IMR-90 (cell line): ENCODE measurements at regions not wholly inside any gene's neighbourhood (a gene's known extent, or its start where the extent isn't known, plus 50 kb on each side); places are given as distances from the start of the nearest gene placed in this dataset.

Experiments used
- ATAC-seq: fragments of 200-7000 bp; cut with Tn5 transposase; 2 replicates; pipeline ENCODE4 v1.9.1; 2020; ENCODE audit warnings: low read depth, mild to moderate bottlenecking, moderate library complexity
- BruUV-seq: library from RNA; stranded (reverse); fragments of 400-500 nt; replicated peaks from 2 replicates; lab custom pipeline; 2021; lab: Mats Ljungman, UMichigan
- CTCF ChIA-PET: fragments of 300-600 bp; formaldehyde crosslinking; extraction: SDS; loops from one replicate; lab custom pipeline; 2021; ENCODE audit warnings: antibody characterized with exemption; lab: Yijun Ruan, JAX
- POLR2A ChIA-PET: fragments of 300-600 bp; sonication (Branson Sonifier 250); formaldehyde crosslinking; loops from one replicate; lab custom pipeline; 2022; ENCODE audit warnings: antibody characterized with exemption; ENCODE audit not compliant: unreplicated experiment; lab: Charles Lee
- DNase-seq: peaks from one replicate; pipeline ENCODE4 v3.0.0; 2013
- H2AFZ ChIP-seq: replicated peaks from 2 replicates; pipeline ENCODE3; 2013; ENCODE audit warnings: low read length, mild to moderate bottlenecking; ENCODE audit not compliant: poor library complexity
- H2AK5ac ChIP-seq: 2 replicates; pipeline ENCODE4 v1.6.1; 2013; ENCODE audit warnings: low read depth, low read length, inconsistent platforms
- H2AK9ac ChIP-seq: replicated peaks from 2 replicates; pipeline ENCODE3; 2013; ENCODE audit warnings: mild to moderate bottlenecking, low read depth, low read length, moderate library complexity; ENCODE audit not compliant: poor library complexity
- H2BK120ac ChIP-seq: 2 replicates; pipeline ENCODE4 v1.6.1; 2013; ENCODE audit warnings: low read depth, low read length, inconsistent platforms
- H2BK15ac ChIP-seq: 3 replicates; pipeline ENCODE4 v1.6.1; 2013; ENCODE audit warnings: low read depth, low read length, inconsistent platforms
- H2BK20ac ChIP-seq: 2 replicates; pipeline ENCODE4 v1.6.1; 2013; ENCODE audit warnings: low read depth, mild to moderate bottlenecking, inconsistent platforms, low read length, moderate library complexity
- H2BK5ac ChIP-seq: 2 replicates; pipeline ENCODE4 v1.6.1; 2013; ENCODE audit warnings: mild to moderate bottlenecking, low read depth, low read length, inconsistent platforms; ENCODE audit not compliant: poor library complexity, severe bottlenecking
- H3K14ac ChIP-seq: replicated peaks from 2 replicates; pipeline ENCODE4 v1.6.1; 2013; ENCODE audit warnings: low read depth, low read length, inconsistent platforms
- H3K18ac ChIP-seq: 2 replicates; pipeline ENCODE4 v1.6.1; 2013; ENCODE audit warnings: low read depth, low read length, control low read depth
- H3K23ac ChIP-seq: 2 replicates; pipeline ENCODE4 v1.6.1; 2013; ENCODE audit warnings: low read depth, low read length, inconsistent platforms
- H3K27ac ChIP-seq: 2 replicates; pipeline ENCODE4 v1.5.1; 2013; ENCODE audit warnings: mild to moderate bottlenecking, control low read depth, low read length; ENCODE audit not compliant: insufficient read depth
- H3K27me3 ChIP-seq: 2 replicates; pipeline ENCODE4 v1.6.1; 2013; ENCODE audit warnings: low read length; ENCODE audit not compliant: control insufficient read depth, insufficient read depth
- H3K36me3 ChIP-seq: 2 replicates; pipeline ENCODE4 v1.6.1; 2013; ENCODE audit warnings: low read length, mixed read lengths; ENCODE audit not compliant: control insufficient read depth, insufficient read depth
- H3K4ac ChIP-seq: 2 replicates; pipeline ENCODE4 v1.6.1; 2013; ENCODE audit warnings: low read depth, low read length, inconsistent platforms
- H3K4me1 ChIP-seq: 2 replicates; pipeline ENCODE4 v1.6.1; 2013; ENCODE audit warnings: low read length, mixed read lengths; ENCODE audit not compliant: control insufficient read depth, insufficient read depth
- H3K4me2 ChIP-seq: 2 replicates; pipeline ENCODE4 v1.6.1; 2013; ENCODE audit warnings: low read depth, mild to moderate bottlenecking, control low read depth, low read length, moderate library complexity
- H3K4me3 ChIP-seq: 2 replicates; pipeline ENCODE4 v1.5.1; 2013; ENCODE audit warnings: low read depth, mild to moderate bottlenecking, control low read depth, low read length, moderate library complexity; ENCODE audit not compliant: insufficient read depth
- H3K56ac ChIP-seq: 2 replicates; pipeline ENCODE4 v1.6.1; 2013; ENCODE audit warnings: low read length, inconsistent platforms; ENCODE audit not compliant: insufficient read depth; ENCODE audit errors: extremely low read depth
- H3K79me1 ChIP-seq, 2 experiments: 2 replicates each; pipeline ENCODE4 v1.6.1; 2013; ENCODE audit warnings: low read length in 2 of 2, inconsistent platforms in 1 of 2, low read depth in 1 of 2
- H3K9ac ChIP-seq: 2 replicates; pipeline ENCODE4 v1.6.1; 2013; ENCODE audit warnings: low read depth, low read length, control low read depth
- H3K9me1 ChIP-seq: 2 replicates; pipeline ENCODE4 v1.6.1; 2013; ENCODE audit warnings: low read length, inconsistent platforms; ENCODE audit not compliant: insufficient read depth
- H3K9me3 ChIP-seq: 2 replicates; pipeline ENCODE4 v1.6.1; 2013; ENCODE audit warnings: low read length; ENCODE audit not compliant: control insufficient read depth, insufficient read depth
- H4K20me1 ChIP-seq: 2 replicates; pipeline ENCODE4 v1.6.1; 2013; ENCODE audit warnings: low read length, inconsistent platforms; ENCODE audit not compliant: insufficient read depth
- H4K5ac ChIP-seq: 2 replicates; pipeline ENCODE4 v1.6.1; 2013; ENCODE audit warnings: mild to moderate bottlenecking, low read depth, low read length, control low read depth
- H4K8ac ChIP-seq, 2 experiments: 2 replicates each; pipeline ENCODE4 v1.6.1; 2013; ENCODE audit warnings: low read depth in 2 of 2, low read length in 2 of 2, control low read depth in 1 of 2, inconsistent platforms in 1 of 2
- H4K91ac ChIP-seq: 2 replicates; pipeline ENCODE4 v1.6.1; 2013; ENCODE audit warnings: low read depth, low read length, inconsistent platforms; ENCODE audit not compliant: insufficient read depth
- CEBPB ChIP-seq: IDR thresholded peaks from 2 replicates; pipeline ENCODE4 v1.6.1; 2012; ENCODE audit warnings: low read depth, low read length, improper control_type of control experiment
- FOS ChIP-seq: fragments of 150-350 bp; IDR thresholded peaks from 2 replicates; pipeline ENCODE4 v1.6.1; 2016; ENCODE audit warnings: low read depth, low read length
- MAZ ChIP-seq: IDR thresholded peaks from 2 replicates; pipeline ENCODE4 v1.6.1; 2012; ENCODE audit warnings: low read depth, mild to moderate bottlenecking, low read length, improper control_type of control experiment, moderate library complexity, borderline replicate concordance
- NFE2L2 ChIP-seq: fragments of 150-350 bp; IDR thresholded peaks from 2 replicates; pipeline ENCODE4 v1.6.1; 2016; ENCODE audit warnings: low read depth, mild to moderate bottlenecking, low read length
- RAD21 ChIP-seq: IDR thresholded peaks from 2 replicates; pipeline ENCODE4 v1.6.1; 2012; ENCODE audit warnings: low read length, improper control_type of control experiment
- RCOR1 ChIP-seq: IDR thresholded peaks from 2 replicates; pipeline ENCODE4 v1.6.1; 2012; ENCODE audit warnings: mild to moderate bottlenecking, low read length, improper control_type of control experiment; ENCODE audit not compliant: insufficient replicate concordance
- USF2 ChIP-seq: fragments of 150-350 bp; IDR thresholded peaks from 2 replicates; pipeline ENCODE4 v1.6.1; 2017; ENCODE audit warnings: mild to moderate bottlenecking, antibody characterized with exemption, low read length, low read depth
- WGBS, 2 experiments: methylation state at CpG; one replicate each; pipeline versions ENCODE4 v1.1.5 to v1.1.7; 2013; ENCODE audit warnings: missing lambda C conversion rate in 2 of 2; ENCODE audit not compliant: insufficient read length in 1 of 2; ENCODE audit errors: extremely low coverage in 2 of 2; 5-methylcytosine and 5-hydroxymethylcytosine counted together
- dilution Hi-C: fragments of 300-500 bp; cut with HindIII; formaldehyde crosslinking; loops from one replicate; pipeline ENCODE4 v1.14.3; 2018; ENCODE audit warnings: low sequenced_read_pairs; ENCODE audit not compliant: unreplicated experiment
- in situ Hi-C: fragments of 300-500 bp; cut with MboI; formaldehyde crosslinking; loops from 3 replicates; pipeline ENCODE4 v1.14.3; 2019; ENCODE audit warnings: low sequenced_read_pairs, inconsistent platforms, mixed read lengths
- intact Hi-C: fragments of 100-400 bp; cut with micrococcal nuclease; formaldehyde crosslinking; loops from 2 replicates; pipeline ENCODE4 v1.10.0; 2022

- H3K18ac ChIP-seq = no peak overlapping the region
- no peak overlapping the region for H3K14ac ChIP-seq
- POLR2A ChIA-PET = no interaction called here
- H2BK15ac ChIP-seq = no peak overlapping the region
- ATAC-seq = no peak
- no peak overlapping the region for H3K4ac ChIP-seq
- H3K4me1 ChIP-seq = no peaks in the 10 kb centered on the region
- H3K9ac ChIP-seq = no peak overlapping the region
- no CpG with 5 or more reads among the region's 2 CpGs for WGBS, 2 experiments
- no peak overlapping the region for H2AK9ac ChIP-seq
- no peak overlapping the region for H3K27ac ChIP-seq
- H3K36me3 ChIP-seq = no peaks in the 10 kb centered on the region
- no peak overlapping the region for H3K56ac ChIP-seq
- H3K79me1 ChIP-seq = no peaks in the 10 kb centered on the region
- DNase-seq = no peak
- no peak overlapping the region for H2BK20ac ChIP-seq
- no peak overlapping the region for H4K8ac ChIP-seq
- H3K4me3 ChIP-seq = no peak overlapping the region
- CTCF ChIA-PET = interaction anchor here (0.6 kb wide), 1 partner anchor 10 kb away, joined by 4 read pairs; no protein-coding TSS in a partner anchor
- dilution Hi-C loops (no loop called here), in situ Hi-C loops (no loop called here), intact Hi-C loops (no loop called here)
- H4K5ac ChIP-seq = no peak overlapping the region
- no peak overlapping the region for H2AK5ac ChIP-seq
- TF ChIP-seq USF2 = no peak
- no peak for TF ChIP-seq FOS
- TF ChIP-seq NFE2L2 = no peak
- TF ChIP-seq MAZ = no peak
- no peak for TF ChIP-seq CEBPB
- no peak for TF ChIP-seq RAD21
- TF ChIP-seq RCOR1 = no peak
- H3K9me3 ChIP-seq = no peaks in the 10 kb centered on the region
- H2BK5ac ChIP-seq = no peak overlapping the region
- no peak overlapping the region for H4K91ac ChIP-seq
- no peaks in the 10 kb centered on the region for H3K27me3 ChIP-seq
- no peaks in the 10 kb centered on the region for H4K20me1 ChIP-seq
- H2AFZ ChIP-seq = no peak overlapping the region
- H3K9me1 ChIP-seq = no peaks in the 10 kb centered on the region
- no peak overlapping the region for H3K23ac ChIP-seq
- no peak overlapping the region for H2BK120ac ChIP-seq
- BruUV-seq = no TSS peak
- H3K4me2 ChIP-seq = no peak overlapping the region
Observed at GRCh38 chr2:167861574-167862193, 385.7 kb downstream of the STK39 start.
